ENCODE measurements at regions not wholly inside any gene's neighbourhood (a gene's known extent, or its start where the extent isn't known, plus 50 kb on each side); places are given as distances from the start of the nearest gene placed in this dataset.
"Not testable (repeated sequence)": the region's sequence is repeated elsewhere in the genome, so short reads cannot be mapped to it uniquely, and the experiment has no call there.

GRCh38 chr13:85223883-85224656, 575.1 kb downstream of the SLITRK6 start:
- DNase-seq (ENCODE audit: low read depth in 3 of 3), result no peak

GRCh38 chr13:85216576-85216975, 582.6 kb downstream of the SLITRK6 start:
- DNase-seq (ENCODE audit: low read depth in 3 of 3), result no peak

GRCh38 chr13:85212692-85213091, 586.5 kb downstream of the SLITRK6 start:
- no peak for DNase-seq (ENCODE audit: low read depth in 3 of 3)

- no peak for DNase-seq (ENCODE audit: low read depth in 3 of 3)
Measured at GRCh38 chr13:85204668-85205344, 594.4 kb downstream of the SLITRK6 start.

- no peak for DNase-seq (ENCODE audit: low read depth in 3 of 3)
Measured at GRCh38 chr13:85197431-85197830, 601.8 kb downstream of the SLITRK6 start.

GRCh38 chr13:85194482-85194881, 604.7 kb downstream of the SLITRK6 start:
- no peak for DNase-seq (ENCODE audit: low read depth in 3 of 3)

- no peak for DNase-seq (ENCODE audit: low read depth in 3 of 3)
Measured at GRCh38 chr13:85191996-85192718, 607.1 kb downstream of the SLITRK6 start.

- DNase-seq (ENCODE audit: low read depth in 3 of 3), result no peak
Measured at GRCh38 chr13:85186356-85187045, 612.7 kb downstream of the SLITRK6 start.

GRCh38 chr13:85174291-85174690, 624.9 kb downstream of the SLITRK6 start:
- no peak for DNase-seq (ENCODE audit: low read depth in 3 of 3)

GRCh38 chr13:85170372-85170771, 628.8 kb downstream of the SLITRK6 start:
- no peak for DNase-seq (ENCODE audit: low read depth in 3 of 3)

- no peak for DNase-seq (ENCODE audit: low read depth in 3 of 3)
Measured at GRCh38 chr13:85166891-85167290, 632.3 kb downstream of the SLITRK6 start.

- no peak for DNase-seq (ENCODE audit: low read depth in 3 of 3)
Measured at GRCh38 chr13:85163063-85163462, 636.2 kb downstream of the SLITRK6 start.

- DNase-seq (ENCODE audit: low read depth in 3 of 3), result no peak
Measured at GRCh38 chr13:85148009-85148408, 651.2 kb downstream of the SLITRK6 start.

GRCh38 chr13:85142351-85142927, 656.8 kb downstream of the SLITRK6 start:
- no peak for DNase-seq (ENCODE audit: low read depth in 3 of 3)

GRCh38 chr13:85141401-85141800, 657.8 kb downstream of the SLITRK6 start:
- no peak for DNase-seq (ENCODE audit: low read depth in 3 of 3)

- no peak for DNase-seq (ENCODE audit: low read depth in 3 of 3)
Measured at GRCh38 chr13:85140192-85140591, 659.0 kb downstream of the SLITRK6 start.

- DNase-seq (ENCODE audit: low read depth in 3 of 3), result no peak
Measured at GRCh38 chr13:85137516-85137915, 661.7 kb downstream of the SLITRK6 start.

- DNase-seq (ENCODE audit: low read depth in 3 of 3), result no peak
Measured at GRCh38 chr13:85132986-85133385, 666.2 kb downstream of the SLITRK6 start.

- DNase-seq (ENCODE audit: low read depth in 3 of 3), result not testable (repeated sequence)
Measured at GRCh38 chr13:85123501-85123900, 675.7 kb downstream of the SLITRK6 start.

GRCh38 chr13:85108356-85108755, 690.9 kb downstream of the SLITRK6 start:
- DNase-seq (ENCODE audit: low read depth in 3 of 3), result no peak

- DNase-seq (ENCODE audit: low read depth in 3 of 3), result no peak
Measured at GRCh38 chr13:85099245-85099644, 700.0 kb downstream of the SLITRK6 start.
